ENCODE measurements at regions not wholly inside any gene's neighbourhood (a gene's known extent, or its start where the extent isn't known, plus 50 kb on each side); places are given as distances from the start of the nearest gene placed in this dataset.
A peak's percentile ranks its signal among the peaks of the same experiment; 100 is the strongest.

DNA sequence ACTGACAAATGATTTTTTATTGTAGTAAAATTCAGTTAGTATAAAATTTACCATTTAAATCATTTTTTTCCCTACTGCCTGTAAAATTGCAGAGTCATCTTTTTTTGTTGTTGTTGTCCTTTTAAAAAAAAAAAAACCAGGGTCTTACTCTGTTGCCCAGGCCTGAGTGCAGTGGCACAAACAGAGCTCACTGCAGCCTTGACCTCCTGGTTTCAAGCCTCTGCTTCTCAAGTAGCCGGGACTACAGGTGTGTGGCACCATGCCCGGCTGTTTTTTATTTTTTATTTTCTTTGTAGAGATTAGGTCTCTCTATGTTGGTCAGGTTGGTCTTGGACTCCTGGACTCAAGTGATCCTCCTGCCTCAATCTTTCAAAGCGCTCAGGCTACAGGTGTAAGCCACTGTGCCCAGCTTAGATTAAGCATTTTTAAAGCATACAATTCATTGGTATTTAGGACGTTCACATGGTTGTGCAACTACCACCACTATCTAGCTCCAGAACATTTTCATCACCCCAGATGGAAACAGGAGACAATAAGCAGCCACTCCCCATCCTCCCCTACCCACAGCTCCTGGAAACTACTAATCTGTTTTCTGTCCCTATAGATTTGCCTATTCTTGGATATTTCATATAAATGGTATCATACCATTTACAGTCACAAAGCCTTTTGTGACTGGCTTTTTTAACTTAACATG, 59.7 kb upstream of the PGRMC2 start (continued):
- no peak for TF ChIP-seq HNRNPK (IDR thresholded peaks at IDR 0.05; ENCODE audit: low read depth, low read length, poor library complexity, severe bottlenecking)
- TF ChIP-seq, protein P1, sequence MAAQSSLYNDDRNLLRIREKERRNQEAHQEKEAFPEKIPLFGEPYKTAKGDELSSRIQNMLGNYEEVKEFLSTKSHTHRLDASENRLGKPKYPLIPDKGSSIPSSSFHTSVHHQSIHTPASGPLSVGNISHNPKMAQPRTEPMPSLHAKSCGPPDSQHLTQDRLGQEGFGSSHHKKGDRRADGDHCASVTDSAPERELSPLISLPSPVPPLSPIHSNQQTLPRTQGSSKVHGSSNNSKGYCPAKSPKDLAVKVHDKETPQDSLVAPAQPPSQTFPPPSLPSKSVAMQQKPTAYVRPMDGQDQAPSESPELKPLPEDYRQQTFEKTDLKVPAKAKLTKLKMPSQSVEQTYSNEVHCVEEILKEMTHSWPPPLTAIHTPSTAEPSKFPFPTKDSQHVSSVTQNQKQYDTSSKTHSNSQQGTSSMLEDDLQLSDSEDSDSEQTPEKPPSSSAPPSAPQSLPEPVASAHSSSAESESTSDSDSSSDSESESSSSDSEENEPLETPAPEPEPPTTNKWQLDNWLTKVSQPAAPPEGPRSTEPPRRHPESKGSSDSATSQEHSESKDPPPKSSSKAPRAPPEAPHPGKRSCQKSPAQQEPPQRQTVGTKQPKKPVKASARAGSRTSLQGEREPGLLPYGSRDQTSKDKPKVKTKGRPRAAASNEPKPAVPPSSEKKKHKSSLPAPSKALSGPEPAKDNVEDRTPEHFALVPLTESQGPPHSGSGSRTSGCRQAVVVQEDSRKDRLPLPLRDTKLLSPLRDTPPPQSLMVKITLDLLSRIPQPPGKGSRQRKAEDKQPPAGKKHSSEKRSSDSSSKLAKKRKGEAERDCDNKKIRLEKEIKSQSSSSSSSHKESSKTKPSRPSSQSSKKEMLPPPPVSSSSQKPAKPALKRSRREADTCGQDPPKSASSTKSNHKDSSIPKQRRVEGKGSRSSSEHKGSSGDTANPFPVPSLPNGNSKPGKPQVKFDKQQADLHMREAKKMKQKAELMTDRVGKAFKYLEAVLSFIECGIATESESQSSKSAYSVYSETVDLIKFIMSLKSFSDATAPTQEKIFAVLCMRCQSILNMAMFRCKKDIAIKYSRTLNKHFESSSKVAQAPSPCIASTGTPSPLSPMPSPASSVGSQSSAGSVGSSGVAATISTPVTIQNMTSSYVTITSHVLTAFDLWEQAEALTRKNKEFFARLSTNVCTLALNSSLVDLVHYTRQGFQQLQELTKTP (IDR thresholded peaks at IDR 0.05; ENCODE audit: low read depth in 1 of 2, partially characterized antibody in 2 of 2) = no peak
- TF ChIP-seq CEBPG (CRISPR knock-in tag; IDR thresholded peaks at IDR 0.05) = peak; percentile 82
- TF ChIP-seq CEBPG (tag; conservative IDR thresholded peaks at IDR 0.05 in 1 of 2, IDR thresholded peaks at IDR 0.05 in 1 of 2) = peak; percentile 78 to 90
- TF ChIP-seq ATF4 (CRISPR knock-in tag; IDR thresholded peaks at IDR 0.05) = no peak
- TF ChIP-seq, protein P2, sequence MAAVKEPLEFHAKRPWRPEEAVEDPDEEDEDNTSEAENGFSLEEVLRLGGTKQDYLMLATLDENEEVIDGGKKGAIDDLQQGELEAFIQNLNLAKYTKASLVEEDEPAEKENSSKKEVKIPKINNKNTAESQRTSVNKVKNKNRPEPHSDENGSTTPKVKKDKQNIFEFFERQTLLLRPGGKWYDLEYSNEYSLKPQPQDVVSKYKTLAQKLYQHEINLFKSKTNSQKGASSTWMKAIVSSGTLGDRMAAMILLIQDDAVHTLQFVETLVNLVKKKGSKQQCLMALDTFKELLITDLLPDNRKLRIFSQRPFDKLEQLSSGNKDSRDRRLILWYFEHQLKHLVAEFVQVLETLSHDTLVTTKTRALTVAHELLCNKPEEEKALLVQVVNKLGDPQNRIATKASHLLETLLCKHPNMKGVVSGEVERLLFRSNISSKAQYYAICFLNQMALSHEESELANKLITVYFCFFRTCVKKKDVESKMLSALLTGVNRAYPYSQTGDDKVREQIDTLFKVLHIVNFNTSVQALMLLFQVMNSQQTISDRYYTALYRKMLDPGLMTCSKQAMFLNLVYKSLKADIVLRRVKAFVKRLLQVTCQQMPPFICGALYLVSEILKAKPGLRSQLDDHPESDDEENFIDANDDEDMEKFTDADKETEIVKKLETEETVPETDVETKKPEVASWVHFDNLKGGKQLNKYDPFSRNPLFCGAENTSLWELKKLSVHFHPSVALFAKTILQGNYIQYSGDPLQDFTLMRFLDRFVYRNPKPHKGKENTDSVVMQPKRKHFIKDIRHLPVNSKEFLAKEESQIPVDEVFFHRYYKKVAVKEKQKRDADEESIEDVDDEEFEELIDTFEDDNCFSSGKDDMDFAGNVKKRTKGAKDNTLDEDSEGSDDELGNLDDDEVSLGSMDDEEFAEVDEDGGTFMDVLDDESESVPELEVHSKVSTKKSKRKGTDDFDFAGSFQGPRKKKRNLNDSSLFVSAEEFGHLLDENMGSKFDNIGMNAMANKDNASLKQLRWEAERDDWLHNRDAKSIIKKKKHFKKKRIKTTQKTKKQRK (IDR thresholded peaks at IDR 0.05; ENCODE audit: borderline replicate concordance, low read depth, low read length) = no peak
- no peak for TF ChIP-seq HNRNPUL1 (IDR thresholded peaks at IDR 0.05; ENCODE audit: low read length)
- 0 out of 2 replicates have a peak, but pooled peaks have one; percentile 29 for TF ChIP-seq CHAMP1 (IDR thresholded peaks at IDR 0.05)
- TF ChIP-seq TEAD4 (IDR thresholded peaks at IDR 0.05; ENCODE audit: low read length) = peak; percentile 96
- no peak for TF ChIP-seq TEAD4 (CRISPR knock-in tag; IDR thresholded peaks at IDR 0.05; ENCODE audit: borderline replicate concordance)
- no peak for TF ChIP-seq SFPQ (IDR thresholded peaks at IDR 0.05; ENCODE audit: low read depth, low read length)
- TF ChIP-seq POLR2AphosphoS5 (IDR thresholded peaks at IDR 0.05; ENCODE audit: control insufficient read depth, insufficient read depth, low read depth, low read length) = peak; percentile 67; the same call in 1 of the 2 replicates
- no peak for TF ChIP-seq KAT8 (IDR thresholded peaks at IDR 0.05; ENCODE audit: low read depth)
